K562 (cell line): ENCODE measurements at regions not wholly inside any gene's neighbourhood (a gene's known extent, or its start where the extent isn't known, plus 50 kb on each side); places are given as distances from the start of the nearest gene placed in this dataset.

Source experiments
- FOS ChIP-seq: IDR thresholded peaks from 3 replicates; pipeline ENCODE4 v1.6.1; 2011; ENCODE audit not compliant: insufficient read length; ENCODE audit errors: extremely low read depth
- HDGF ChIP-seq: fragments of 450-650 bp; IDR thresholded peaks from 2 replicates; pipeline ENCODE4 v1.6.1; 2016
- SREBF1 ChIP-seq: fragments of 150-350 bp; IDR thresholded peaks from 2 replicates; pipeline ENCODE4 v1.6.1; 2014; ENCODE audit warnings: antibody characterized with exemption, low read depth, low read length, borderline replicate concordance
- TF ChIP-seq, protein P1 (sequence below): fragments of 450-650 bp; conservative IDR thresholded peaks from 2 replicates; pipeline ENCODE4 v1.6.1; 2016; ENCODE audit warnings: missing genetic modification characterization, low read depth, mild to moderate bottlenecking, missing compliant biosample characterization, moderate library complexity

DNA sequence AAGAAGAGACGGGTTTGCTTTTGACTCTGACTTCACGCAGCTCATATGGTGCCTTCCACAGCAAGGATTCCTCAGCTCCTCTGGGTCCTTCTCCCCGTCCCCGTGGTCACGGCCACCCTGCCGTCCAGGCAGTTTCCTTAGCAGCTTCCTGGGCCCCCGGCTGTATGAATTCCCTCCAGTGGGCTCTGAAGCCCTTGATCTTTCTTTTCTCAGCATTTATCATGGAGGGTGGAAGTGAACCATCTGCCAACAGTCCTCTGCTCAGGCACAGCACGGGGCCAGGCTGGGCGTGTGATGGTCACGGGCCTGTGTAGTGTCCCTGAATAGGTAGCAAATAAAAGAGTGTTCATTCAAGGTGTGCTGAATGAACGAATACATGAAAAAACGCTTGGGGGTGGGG is 782.4 kb downstream of the BRD1 start:
- TF ChIP-seq HDGF (no peak), SREBF1 (no peak), FOS (no peak)
- TF ChIP-seq, protein P1, sequence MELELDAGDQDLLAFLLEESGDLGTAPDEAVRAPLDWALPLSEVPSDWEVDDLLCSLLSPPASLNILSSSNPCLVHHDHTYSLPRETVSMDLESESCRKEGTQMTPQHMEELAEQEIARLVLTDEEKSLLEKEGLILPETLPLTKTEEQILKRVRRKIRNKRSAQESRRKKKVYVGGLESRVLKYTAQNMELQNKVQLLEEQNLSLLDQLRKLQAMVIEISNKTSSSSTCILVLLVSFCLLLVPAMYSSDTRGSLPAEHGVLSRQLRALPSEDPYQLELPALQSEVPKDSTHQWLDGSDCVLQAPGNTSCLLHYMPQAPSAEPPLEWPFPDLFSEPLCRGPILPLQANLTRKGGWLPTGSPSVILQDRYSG (tag): no peak
